Adipocyte (in vitro differentiated cells): ENCODE measurements at regions not wholly inside any gene's neighbourhood (a gene's known extent, or its start where the extent isn't known, plus 50 kb on each side); places are given as distances from the start of the nearest gene placed in this dataset.

Source experiments
- DNase-seq: peaks from one replicate; pipeline ENCODE4 v3.0.0-alpha.2; 2015; ENCODE audit warnings: low read depth
- H3K27me3 ChIP-seq: replicated peaks from 2 replicates; pipeline ENCODE4 v1.7.0; 2013; ENCODE audit warnings: mild to moderate bottlenecking, low read length, moderate library complexity; ENCODE audit not compliant: control insufficient read depth, insufficient read depth
- H3K36me3 ChIP-seq: 2 replicates; pipeline ENCODE4 v1.7.0; 2013; ENCODE audit warnings: low read length, mild to moderate bottlenecking, moderate library complexity; ENCODE audit not compliant: control insufficient read depth, insufficient read depth, severe bottlenecking
- H3K4me1 ChIP-seq: 2 replicates; pipeline ENCODE4 v1.7.0; 2013; ENCODE audit warnings: mild to moderate bottlenecking, low read length, moderate library complexity; ENCODE audit not compliant: control insufficient read depth, insufficient read depth
- H3K4me3 ChIP-seq: 2 replicates; pipeline ENCODE4 v1.7.0; 2013; ENCODE audit warnings: mild to moderate bottlenecking, low read length, moderate library complexity
- H3K9ac ChIP-seq: 2 replicates; pipeline ENCODE4 v1.7.0; 2013; ENCODE audit warnings: mild to moderate bottlenecking, low read length, moderate library complexity
- H3K9me3 ChIP-seq: 2 replicates; pipeline ENCODE4 v1.7.0; 2013; ENCODE audit warnings: mild to moderate bottlenecking, low read length, moderate library complexity; ENCODE audit not compliant: control insufficient read depth

DNA sequence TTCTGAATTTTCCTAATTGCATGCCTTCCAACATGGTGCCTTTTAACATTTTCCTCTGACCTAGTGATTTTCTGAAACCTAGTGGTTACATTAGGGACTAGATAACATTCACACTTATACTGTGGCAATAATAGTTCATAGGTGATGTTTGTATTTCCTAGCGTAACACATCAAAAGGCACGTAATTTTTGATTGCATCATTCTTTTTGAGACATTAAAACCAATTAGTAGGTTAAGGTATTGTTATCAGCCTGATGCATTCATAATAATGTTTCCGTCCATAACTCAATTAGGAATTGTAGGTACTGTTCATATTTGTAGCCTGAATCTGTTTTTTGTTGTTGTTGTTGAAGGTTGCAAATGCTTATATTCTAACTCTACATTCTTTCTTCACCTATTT is 192.4 kb downstream of the ANXA1 start:
- H3K4me1 ChIP-seq: no peaks in the 10 kb centered on the region
- no peak overlapping the region for H3K9ac ChIP-seq
- H3K4me3 ChIP-seq: no peak overlapping the region
- no peak for DNase-seq
- no peaks in the 10 kb centered on the region for H3K27me3 ChIP-seq
- no peaks in the 10 kb centered on the region for H3K36me3 ChIP-seq
- no peaks in the 10 kb centered on the region for H3K9me3 ChIP-seq

DNA sequence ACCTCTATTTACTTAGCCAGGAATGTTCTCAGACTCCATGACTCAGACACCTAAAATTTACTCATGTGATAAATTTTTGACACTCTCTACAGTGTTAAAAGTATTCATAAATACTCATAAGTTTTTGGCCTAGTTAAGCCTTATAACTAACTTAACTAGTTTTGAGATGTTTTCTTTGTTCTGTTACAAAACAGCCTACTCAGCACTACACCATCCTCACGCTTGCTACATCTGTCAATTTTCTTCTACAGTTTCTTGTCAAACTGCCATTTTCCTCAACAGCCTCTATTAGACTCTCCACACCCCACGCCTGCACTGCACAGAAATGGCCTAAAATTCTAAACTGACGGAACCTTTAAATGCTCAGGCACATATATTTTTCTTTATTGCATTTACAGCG is 195.5 kb downstream of the ANXA1 start:
- Histone ChIP-seq H3K36me3 (no peaks in the 10 kb centered on the region), H3K27me3 (no peaks in the 10 kb centered on the region), H3K9me3 (peaks cover 9% of the 10 kb centered on the region), H3K4me1 (no peaks in the 10 kb centered on the region), H3K9ac (no peak overlapping the region), H3K4me3 (no peak overlapping the region)
- DNase-seq: no peak

DNA sequence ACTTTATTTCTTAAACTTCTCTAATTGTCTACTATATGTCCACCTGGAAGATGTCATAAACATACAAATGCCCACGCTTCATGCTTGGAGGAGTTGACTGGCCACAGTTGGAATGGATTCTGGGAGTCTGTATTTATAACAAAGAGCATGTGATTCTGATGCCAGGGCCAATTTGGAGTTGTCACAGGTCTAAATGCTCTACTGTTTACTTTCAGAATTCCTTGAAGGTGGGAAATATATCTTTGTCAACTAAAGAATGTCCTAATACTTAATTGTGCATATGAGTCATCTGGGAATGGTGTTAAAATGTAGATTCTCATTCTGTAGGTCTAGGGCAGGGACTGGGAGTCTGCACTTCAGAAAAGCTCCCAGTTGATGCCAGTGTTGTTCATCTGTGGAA is 196.1 kb downstream of the ANXA1 start:
- H3K4me3 ChIP-seq: no peak overlapping the region
- H3K27me3 ChIP-seq: no peaks in the 10 kb centered on the region
- H3K9me3 ChIP-seq: peaks cover 9% of the 10 kb centered on the region
- no peaks in the 10 kb centered on the region for H3K4me1 ChIP-seq
- no peak overlapping the region for H3K9ac ChIP-seq
- no peaks in the 10 kb centered on the region for H3K36me3 ChIP-seq
- no peak for DNase-seq

DNA sequence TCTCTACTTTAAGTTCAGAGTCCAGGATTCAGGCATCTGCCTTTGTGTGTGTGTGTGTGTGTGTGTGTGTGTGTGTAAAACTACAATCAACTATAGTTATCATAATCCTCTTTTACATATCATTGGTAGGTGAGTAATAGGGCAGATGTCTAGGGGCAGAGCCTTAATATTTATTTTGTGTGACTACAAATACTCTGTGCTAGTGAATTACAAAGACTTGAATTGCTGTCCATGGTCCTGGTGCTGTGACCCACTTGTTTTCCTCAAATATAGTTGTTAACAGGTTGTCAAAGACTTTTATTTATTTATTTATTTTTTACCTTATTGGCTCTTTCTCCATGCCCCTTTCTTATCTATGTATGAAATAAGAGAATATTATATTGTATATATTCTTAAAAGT is 196.8 kb downstream of the ANXA1 start:
- H3K4me3 ChIP-seq: no peak overlapping the region
- no peaks in the 10 kb centered on the region for H3K4me1 ChIP-seq
- H3K9ac ChIP-seq: no peak overlapping the region
- H3K36me3 ChIP-seq: no peaks in the 10 kb centered on the region
- H3K9me3 ChIP-seq: peaks cover 9% of the 10 kb centered on the region
- DNase-seq: no peak
- H3K27me3 ChIP-seq: no peaks in the 10 kb centered on the region

DNA sequence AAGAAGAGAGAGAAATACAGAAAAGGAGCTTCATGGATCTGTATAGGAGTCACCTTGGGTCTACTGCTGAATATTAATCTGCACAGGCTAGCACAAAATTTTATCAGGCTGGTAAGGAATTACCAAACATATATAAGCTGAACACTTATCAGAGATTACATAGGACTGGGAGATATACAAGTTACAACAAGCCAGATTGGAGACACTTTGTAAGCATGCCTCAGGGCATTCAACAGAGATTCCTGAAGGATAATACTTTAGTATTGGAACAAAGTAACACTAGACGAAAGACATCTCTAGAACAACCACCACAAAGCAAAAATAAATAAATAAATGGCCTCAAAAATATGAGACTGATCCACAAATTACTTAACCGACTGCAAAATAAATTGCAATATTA is 197.8 kb downstream of the ANXA1 start:
- peaks cover 9% of the 10 kb centered on the region for H3K9me3 ChIP-seq
- no peaks in the 10 kb centered on the region for H3K4me1 ChIP-seq
- DNase-seq: no peak
- H3K4me3 ChIP-seq: no peak overlapping the region
- no peaks in the 10 kb centered on the region for H3K27me3 ChIP-seq
- H3K36me3 ChIP-seq: no peaks in the 10 kb centered on the region
- no peak overlapping the region for H3K9ac ChIP-seq

DNA sequence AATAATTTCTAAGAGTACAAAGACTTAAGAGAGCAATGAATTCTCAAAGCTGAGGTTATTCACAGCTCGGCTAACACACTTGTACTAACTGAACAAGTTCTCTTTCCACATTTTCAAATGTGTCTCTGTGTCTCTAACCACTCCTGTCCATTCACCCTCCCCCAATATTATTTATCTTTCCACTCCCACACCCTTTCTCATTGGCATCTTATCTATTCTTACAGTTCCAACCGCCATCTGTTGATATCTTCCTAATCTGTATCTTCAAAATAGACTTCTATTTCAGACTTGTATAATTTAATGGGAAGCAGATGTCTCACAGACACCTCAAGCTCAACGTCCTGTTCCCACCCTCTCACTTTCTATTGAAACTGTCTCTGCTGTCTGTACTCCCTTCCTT is 205.9 kb downstream of the ANXA1 start:
- H3K4me1 ChIP-seq: no peaks in the 10 kb centered on the region
- no peaks in the 10 kb centered on the region for H3K9me3 ChIP-seq
- no peak overlapping the region for H3K4me3 ChIP-seq
- no peak for DNase-seq
- no peak overlapping the region for H3K9ac ChIP-seq
- no peaks in the 10 kb centered on the region for H3K36me3 ChIP-seq
- H3K27me3 ChIP-seq: peaks cover 12% of the 10 kb centered on the region

DNA sequence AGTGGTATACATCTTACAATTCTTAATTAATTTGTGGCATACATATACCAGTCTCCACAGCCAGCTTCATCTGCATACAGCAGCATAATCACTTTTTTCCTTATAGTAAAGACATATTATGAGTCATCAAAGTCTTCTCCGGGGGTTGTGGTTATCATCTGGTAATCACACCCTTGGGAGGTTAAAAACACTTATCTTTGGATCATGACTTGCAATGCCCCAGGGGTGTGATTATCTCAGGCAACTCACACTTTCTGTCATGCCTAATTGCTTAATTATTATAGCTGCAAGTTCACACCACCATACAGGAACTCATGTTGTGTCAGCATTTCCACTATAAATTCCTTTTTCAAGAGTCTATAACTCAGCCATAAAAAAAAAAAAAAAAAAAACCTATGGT is 218.4 kb downstream of the ANXA1 start:
- no peak for DNase-seq

DNA sequence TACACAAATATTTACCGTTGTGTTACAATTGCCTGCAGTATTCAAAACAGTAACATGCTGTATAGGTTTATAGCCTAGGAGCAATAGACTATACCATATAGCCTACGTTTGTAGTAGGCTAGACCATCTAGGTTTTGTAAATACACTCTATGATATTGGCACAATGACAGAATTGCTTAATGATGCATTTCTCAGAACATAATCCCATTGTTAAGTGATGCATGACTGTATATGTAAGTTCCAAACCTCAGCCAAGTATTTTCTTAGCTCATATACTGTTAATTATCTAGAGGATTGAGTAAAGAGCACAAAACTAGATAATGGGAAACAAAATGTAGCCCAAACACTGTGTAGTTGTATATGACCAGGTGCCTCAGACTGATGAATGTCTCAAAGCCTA is 220.1 kb downstream of the ANXA1 start:
- Histone ChIP-seq H3K4me1 (no peaks in the 10 kb centered on the region), H3K27me3 (peaks cover 9% of the 10 kb centered on the region), H3K36me3 (no peaks in the 10 kb centered on the region), H3K4me3 (no peak overlapping the region), H3K9ac (no peak overlapping the region), H3K9me3 (peaks cover 10% of the 10 kb centered on the region)
- DNase-seq: no peak

More for the DNA sequence above, 218.4 kb downstream of the ANXA1 start:
- no peaks in the 10 kb centered on the region for H3K36me3 ChIP-seq
- H3K9me3 ChIP-seq: peaks cover 12% of the 10 kb centered on the region
- H3K4me3 ChIP-seq: no peak overlapping the region
- no peaks in the 10 kb centered on the region for H3K4me1 ChIP-seq
- no peak overlapping the region for H3K9ac ChIP-seq
- H3K27me3 ChIP-seq: peaks cover 9% of the 10 kb centered on the region

DNA sequence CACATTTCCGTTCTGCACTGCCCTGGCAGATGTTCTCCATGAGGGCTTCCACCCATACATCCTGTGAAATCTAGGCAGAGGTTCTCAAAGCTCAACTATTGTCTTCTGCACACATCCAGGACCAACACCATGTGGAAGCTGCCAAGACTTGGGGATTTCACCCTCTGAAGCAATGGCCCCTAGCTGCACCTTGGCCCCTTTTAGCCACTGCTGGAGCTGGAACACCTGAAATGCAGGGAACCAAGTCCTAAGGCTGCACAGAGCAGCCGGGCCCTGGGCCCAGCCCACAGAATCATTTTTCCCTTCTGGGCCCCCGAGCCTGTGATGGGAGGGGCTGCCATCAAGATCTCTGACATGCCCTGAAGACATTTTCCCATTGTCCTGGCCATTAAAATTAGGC is 228.7 kb downstream of the ANXA1 start:
- DNase-seq: no peak
- H3K4me3 ChIP-seq: no peak overlapping the region

DNA sequence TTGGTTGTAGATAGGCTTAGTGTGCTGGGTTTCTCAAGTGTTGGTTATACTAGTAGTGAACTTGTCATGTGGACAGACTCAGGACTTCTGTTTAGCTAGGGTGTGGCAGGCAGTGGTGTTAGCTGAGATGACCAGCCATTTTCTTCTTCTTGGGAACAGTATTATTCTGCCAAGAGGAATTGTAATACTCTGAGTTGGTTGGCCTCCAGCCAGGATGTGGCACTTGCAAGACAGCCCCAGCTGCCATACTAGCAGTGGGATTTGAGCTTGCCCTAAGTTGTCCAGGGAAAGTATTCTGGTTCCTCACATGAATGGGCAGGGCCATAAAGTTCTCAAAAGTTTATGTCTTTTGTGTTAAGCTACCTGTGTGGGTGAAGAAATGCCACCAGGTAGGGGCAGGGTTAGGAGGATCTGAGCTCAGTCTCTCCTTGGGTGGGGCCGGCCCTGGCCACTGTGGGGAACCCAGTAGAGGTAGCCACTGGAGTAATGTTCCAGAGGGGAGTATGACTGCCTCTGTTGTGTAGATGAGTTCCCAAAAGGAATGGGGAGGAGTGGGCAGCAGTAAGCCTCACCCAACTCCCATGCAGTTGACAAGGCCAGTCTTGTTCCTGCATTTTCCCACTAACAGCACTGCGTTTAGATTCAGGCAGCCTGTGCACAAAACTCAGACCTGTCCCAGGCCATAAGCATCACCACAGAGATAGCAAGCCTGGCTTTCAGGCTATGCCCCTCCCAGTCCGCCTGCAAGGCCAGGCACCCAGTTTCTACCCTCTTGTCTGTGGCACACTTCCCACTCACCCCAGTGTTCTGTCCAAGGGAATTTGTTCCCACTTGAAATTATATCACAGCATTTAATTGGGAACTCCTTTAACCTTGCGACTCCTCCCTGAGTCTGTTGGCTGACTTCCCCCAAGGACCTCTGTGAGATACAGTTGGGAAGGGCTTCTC is 250.7 kb downstream of the ANXA1 start:
- no peaks in the 10 kb centered on the region for H3K4me1 ChIP-seq
- H3K9me3 ChIP-seq: peaks cover 31% of the 10 kb centered on the region
- no peaks in the 10 kb centered on the region for H3K36me3 ChIP-seq
- H3K9ac ChIP-seq: no peak overlapping the region
- no peak for DNase-seq
- H3K27me3 ChIP-seq: no peaks in the 10 kb centered on the region
- no peak overlapping the region for H3K4me3 ChIP-seq

More for the DNA sequence above, 228.7 kb downstream of the ANXA1 start:
- H3K9me3 ChIP-seq: peaks cover 3% of the 10 kb centered on the region
- H3K4me1 ChIP-seq: no peaks in the 10 kb centered on the region
- no peak overlapping the region for H3K9ac ChIP-seq
- peaks cover 2% of the 10 kb centered on the region for H3K27me3 ChIP-seq
- H3K36me3 ChIP-seq: no peaks in the 10 kb centered on the region

DNA sequence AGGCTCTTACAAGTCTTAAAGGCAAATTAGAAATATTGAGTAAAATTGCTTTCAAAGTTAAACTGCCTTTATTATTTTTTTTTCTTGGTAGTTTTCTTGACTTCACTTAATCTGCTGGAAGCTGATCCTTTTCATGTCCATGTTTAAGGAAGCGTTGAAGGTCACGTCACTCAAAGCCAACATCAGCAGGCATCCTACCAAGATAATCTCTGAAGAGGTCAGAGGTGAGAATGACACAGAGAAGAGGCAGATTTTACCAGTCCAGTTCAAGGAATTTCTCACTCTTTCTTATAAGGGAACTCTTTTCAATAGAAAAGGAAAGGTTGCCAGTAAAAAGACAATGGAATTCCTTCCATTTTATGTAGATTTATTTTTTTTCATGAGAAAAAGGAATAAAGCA is 259.8 kb downstream of the ANXA1 start:
- no peaks in the 10 kb centered on the region for H3K9me3 ChIP-seq
- H3K4me1 ChIP-seq: peaks cover 4% of the 10 kb centered on the region
- H3K9ac ChIP-seq: no peak overlapping the region
- no peaks in the 10 kb centered on the region for H3K27me3 ChIP-seq
- no peak overlapping the region for H3K4me3 ChIP-seq
- H3K36me3 ChIP-seq: no peaks in the 10 kb centered on the region
- no peak for DNase-seq

DNA sequence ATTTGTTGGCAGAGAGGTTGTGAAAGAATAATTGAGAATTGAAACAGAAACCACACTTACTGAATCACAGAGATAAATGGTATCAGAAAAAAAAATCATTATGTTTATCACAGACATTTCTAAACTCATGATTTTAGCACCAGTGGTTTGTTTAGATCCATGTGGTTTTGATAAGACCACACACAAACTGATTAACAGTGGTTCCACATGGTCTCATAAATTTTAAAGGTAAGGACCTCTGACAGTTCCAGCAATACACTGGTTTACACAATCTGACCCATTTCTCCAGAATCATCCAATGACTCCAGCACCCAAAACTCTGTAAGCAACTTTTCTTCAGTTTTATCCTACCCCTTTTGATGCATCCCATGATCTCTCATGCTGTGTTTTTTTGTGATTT is 261.2 kb downstream of the ANXA1 start:
- H3K4me1 ChIP-seq: peaks cover 4% of the 10 kb centered on the region
- H3K4me3 ChIP-seq: no peak overlapping the region
- no peaks in the 10 kb centered on the region for H3K36me3 ChIP-seq
- H3K9ac ChIP-seq: no peak overlapping the region
- DNase-seq: no peak
- H3K27me3 ChIP-seq: no peaks in the 10 kb centered on the region
- H3K9me3 ChIP-seq: no peaks in the 10 kb centered on the region
